HL-60/S4 (cell line): ENCODE measurements at regions not wholly inside any gene's neighbourhood (a gene's known extent, or its start where the extent isn't known, plus 50 kb on each side); places are given as distances from the start of the nearest gene placed in this dataset.

Experiments
- in situ Hi-C: fragments of 300-500 bp; cut with MboI; formaldehyde crosslinking; loops from 2 replicates; pipeline ENCODE4 v1.14.3; 2022; ENCODE audit warnings: low sequenced_read_pairs

- in situ Hi-C loops = no loop called here
These were observed 249.0 kb downstream of the TLE3 start for GRCh38 chr15:69848551-69849231.

DNA sequence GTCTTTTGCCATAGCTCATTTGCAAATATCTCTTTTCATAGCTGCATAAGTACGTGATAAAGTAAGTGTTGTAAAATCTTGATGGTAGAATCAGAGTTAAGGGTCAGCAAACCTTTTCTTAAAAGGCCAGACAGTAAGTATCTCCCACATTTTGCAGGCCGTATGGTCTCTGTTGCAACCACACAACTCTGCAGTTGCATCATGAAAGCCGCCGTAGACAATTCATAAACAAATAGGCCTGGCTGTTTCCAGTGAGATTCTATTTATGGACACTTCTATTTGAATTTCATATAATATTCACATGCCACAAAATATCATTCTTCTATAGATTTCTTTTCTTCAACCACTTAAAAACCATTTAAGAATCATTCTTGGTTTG, 248.5 kb downstream of the TLE3 start:
- in situ Hi-C loops = no loop called here

DNA sequence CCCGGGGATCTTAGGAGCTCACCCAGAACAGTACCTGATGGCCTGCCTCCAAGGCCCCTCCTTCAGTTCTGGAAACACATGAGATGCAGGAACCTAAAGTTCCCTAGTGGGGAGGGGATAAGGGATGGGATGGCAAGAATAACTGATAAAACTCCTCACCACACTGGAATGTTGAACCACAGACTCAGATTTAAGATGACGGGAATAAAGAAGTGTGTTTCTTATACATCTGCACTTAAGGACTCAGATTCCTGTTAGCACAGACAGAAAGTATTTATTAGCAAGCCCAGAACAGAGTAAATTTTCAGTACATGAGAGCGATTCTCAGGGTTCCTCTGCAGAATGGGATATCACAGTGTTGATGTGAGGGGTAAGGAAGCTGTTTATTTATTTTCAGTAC, 245.2 kb downstream of the TLE3 start:
- in situ Hi-C loops = no loop called here

GRCh38 chr15:69852916-69853315, 244.8 kb downstream of the TLE3 start:
- in situ Hi-C loops = no loop called here

- in situ Hi-C loops = no loop called here
These were observed 244.2 kb downstream of the TLE3 start for GRCh38 chr15:69853544-69853951.

- in situ Hi-C loops = no loop called here
These were observed 243.7 kb downstream of the TLE3 start for GRCh38 chr15:69854001-69854400.

GRCh38 chr15:69854521-69855181, 243.1 kb downstream of the TLE3 start:
- in situ Hi-C loops = no loop called here

- in situ Hi-C loops = no loop called here
These were observed 242.3 kb downstream of the TLE3 start for GRCh38 chr15:69855258-69856000.

DNA sequence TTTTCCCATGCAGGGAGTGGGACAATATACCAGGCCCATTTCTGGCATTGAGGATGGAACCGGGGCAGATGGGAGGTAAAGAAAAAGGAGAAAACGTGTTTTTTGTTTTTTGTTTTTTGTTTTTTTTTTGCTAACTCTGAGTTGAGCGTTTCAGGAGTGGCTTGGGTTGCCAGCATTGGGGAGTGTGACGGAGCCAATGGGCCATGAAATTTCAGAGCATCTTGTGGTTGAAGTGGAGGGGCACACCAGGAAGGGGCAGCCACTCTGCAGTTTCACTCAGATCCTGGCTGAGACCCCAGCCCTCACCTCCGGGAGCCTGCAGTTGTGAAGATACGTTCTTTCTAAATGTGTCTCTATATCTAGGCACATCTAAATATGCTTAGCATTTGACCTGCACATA, 240.5 kb downstream of the TLE3 start:
- in situ Hi-C loops = no loop called here

DNA sequence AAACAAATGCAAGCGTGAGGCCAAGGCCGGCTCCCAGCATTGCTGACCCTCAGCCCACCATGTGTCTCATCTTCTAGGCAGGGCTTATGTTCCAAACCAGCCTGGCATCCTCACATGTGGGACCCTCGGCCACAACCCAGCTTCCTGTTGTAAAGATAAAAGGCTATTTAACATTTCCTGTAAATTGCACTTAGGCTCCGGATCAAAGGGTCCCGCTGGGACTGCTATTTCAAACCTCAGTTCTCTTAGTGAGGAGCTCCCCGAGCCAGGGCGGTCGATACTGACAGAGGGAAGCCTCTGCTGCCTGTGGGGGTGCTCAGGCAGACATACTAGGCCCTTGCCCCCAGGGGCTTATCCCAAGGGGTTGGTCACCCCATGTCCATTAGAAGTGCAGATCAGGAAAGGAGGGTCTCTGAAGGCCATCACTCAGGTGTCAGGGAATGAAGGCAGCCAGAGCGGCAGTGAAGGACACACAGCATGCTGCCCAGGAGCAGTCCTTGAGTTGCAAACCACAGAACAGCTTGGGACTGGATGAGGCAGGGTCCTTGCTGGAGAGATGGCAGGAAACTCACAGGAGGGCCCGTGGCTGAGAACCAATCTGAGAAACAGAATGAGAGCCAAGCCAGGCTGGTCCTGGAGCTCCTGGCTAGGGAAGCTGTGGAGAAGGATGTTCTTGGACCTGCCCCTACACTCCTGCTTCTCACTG, 239.9 kb downstream of the TLE3 start:
- in situ Hi-C loops = no loop called here

GRCh38 chr15:69858456-69858855, 239.3 kb downstream of the TLE3 start:
- in situ Hi-C loops = no loop called here

GRCh38 chr15:69859866-69860265, 237.9 kb downstream of the TLE3 start:
- in situ Hi-C loops = no loop called here

- in situ Hi-C loops = no loop called here
These were observed 237.4 kb downstream of the TLE3 start for GRCh38 chr15:69860321-69860720.

DNA sequence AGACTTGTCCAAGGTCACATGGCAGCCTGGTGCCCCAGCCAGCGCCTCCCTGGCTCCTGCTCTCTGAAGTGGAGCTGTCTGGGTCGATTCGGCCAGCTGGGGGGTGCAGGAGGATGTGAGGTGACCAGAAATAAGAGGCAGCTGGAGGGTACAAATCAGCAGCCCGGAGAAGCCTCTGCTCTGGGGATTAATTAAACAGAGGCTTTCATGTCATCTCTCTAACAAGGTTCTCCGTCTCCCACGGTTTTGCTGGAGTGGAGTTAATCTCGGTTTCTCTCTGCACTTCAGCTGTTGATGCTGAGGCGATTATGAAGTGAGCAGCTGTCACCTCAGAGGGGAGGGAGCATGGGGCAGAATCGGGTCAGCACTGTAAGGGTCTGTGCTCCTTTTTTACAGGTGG, 236.8 kb downstream of the TLE3 start:
- in situ Hi-C loops = no loop called here

GRCh38 chr15:69861331-69862171, 236.2 kb downstream of the TLE3 start:
- in situ Hi-C loops = no loop called here

DNA sequence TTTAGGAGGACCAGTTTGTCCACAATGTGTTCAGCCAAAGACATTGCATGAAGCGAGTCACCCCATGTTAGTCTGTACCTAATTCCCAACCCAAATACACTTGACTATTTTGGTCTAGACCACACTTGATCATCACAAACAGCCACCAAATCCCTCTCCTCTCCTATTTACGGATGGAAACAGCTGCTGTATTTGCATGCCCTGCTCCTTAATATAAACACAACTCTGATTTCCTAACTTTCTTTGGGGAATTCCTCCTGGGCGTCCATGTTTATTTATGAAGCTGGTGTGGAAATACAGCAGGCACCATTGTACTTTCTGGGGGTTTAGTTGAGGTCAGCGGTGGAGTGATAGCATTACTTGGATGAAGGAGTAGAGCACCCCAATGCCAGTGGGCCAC, 235.2 kb downstream of the TLE3 start:
- in situ Hi-C loops = no loop called here

- in situ Hi-C loops = no loop called here
These were observed 234.3 kb downstream of the TLE3 start for GRCh38 chr15:69863446-69863845.

DNA sequence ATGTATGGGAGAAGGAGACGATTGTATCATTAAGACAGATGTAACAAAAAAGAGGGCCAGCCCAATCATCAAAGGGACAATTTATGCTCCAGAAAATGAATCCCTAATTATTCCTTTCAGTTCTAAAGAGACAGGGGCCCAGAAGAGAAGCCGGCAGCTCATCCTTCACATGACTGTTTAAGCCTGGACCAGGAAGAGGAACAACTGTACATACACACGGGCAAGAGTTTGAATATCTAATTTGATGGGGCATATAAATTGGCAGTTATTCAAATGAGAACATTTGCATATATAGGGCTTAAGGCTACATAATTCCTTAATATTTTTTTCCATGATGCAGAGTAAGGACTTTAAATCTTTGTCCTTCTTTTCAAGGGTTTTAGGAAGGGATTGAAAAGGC, 232.3 kb downstream of the TLE3 start:
- in situ Hi-C loops = no loop called here

GRCh38 chr15:69868756-69869155, 229.0 kb downstream of the TLE3 start:
- in situ Hi-C loops = no loop called here

DNA sequence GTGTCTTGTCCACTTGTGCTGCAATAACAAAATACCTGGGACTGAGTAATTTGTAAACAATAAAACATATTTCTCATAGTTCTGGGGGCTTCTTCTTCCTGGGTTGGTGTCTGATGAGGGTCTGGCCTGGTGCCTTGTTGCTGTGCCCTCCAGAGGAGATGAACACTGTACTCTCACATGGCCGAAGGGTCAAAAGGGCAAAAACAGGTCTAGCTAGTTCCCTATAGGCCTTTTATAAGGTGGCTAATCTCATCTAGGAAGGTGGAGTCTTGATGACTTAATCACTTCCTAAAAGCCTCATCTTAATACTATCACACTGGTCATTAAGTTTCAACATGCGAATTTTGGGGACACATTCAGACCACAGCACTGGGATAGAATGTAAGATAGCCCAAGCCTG, 228.4 kb downstream of the TLE3 start:
- in situ Hi-C loops = no loop called here
